Prostate gland (tissue), 2 donors: ENCODE measurements at regions not wholly inside any gene's neighbourhood (a gene's known extent, or its start where the extent isn't known, plus 50 kb on each side); places are given as distances from the start of the nearest gene placed in this dataset.

Source experiments
- CTCF ChIP-seq, 4 experiments: fragments of 200-600 bp in 2 of 4; fragments of 450-650 bp in 2 of 4; sonication (generic) in 2 of 4; IDR thresholded peaks; 1 replicate in 3 of 4; 2 replicates in 1 of 4; pipeline ENCODE4 v1.5.1; 2016 to 2019; ENCODE audit warnings: antibody characterized with exemption in 4 of 4, mild to moderate bottlenecking in 2 of 4, moderate library complexity in 2 of 4
- POLR2A ChIP-seq: fragments of 450-650 bp; IDR thresholded peaks from one replicate; pipeline ENCODE4 v1.6.1; 2016; ENCODE audit warnings: antibody characterized with exemption, mild to moderate bottlenecking
- POLR2AphosphoS5 ChIP-seq: sonication (generic); formaldehyde crosslinking; IDR thresholded peaks from one replicate; pipeline ENCODE4 v1.6.1; 2017; ENCODE audit warnings: antibody characterized with exemption

DNA sequence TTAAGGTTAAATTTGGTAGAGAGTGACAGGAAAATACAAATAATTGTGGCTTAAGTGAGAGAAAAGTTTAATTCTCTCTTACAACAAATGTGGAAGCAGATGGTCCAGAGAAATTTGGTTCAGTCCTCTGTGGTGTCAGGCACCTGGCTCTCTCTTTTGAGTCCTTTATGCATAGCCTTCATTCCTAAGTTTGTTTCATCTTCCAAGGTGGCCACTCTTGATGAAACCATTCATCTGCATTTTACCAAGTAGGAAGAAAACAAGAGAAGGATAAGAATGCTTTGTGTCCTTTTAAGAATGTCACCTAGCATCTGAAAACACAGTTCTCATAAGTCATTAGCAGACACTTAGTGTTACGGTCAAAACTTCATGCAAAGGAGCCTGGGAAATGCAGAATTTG is 442.5 kb downstream of the CCER1 start:
- no peak for TF ChIP-seq POLR2A
- TF ChIP-seq CTCF (IDR thresholded peaks at IDR 0.05) = no peak
- no peak for TF ChIP-seq POLR2AphosphoS5
